RPMI7951 (cell line): ENCODE measurements at regions not wholly inside any gene's neighbourhood (a gene's known extent, or its start where the extent isn't known, plus 50 kb on each side); places are given as distances from the start of the nearest gene placed in this dataset.

ENCODE experiments used
- DNase-seq: peaks from one replicate; pipeline ENCODE4 v3.0.0-alpha.2; 2012; ENCODE audit warnings: low read depth

GRCh38 chr1:2887941-2888855, 86.7 kb upstream of the TTC34 start:
- no peak for DNase-seq

DNA sequence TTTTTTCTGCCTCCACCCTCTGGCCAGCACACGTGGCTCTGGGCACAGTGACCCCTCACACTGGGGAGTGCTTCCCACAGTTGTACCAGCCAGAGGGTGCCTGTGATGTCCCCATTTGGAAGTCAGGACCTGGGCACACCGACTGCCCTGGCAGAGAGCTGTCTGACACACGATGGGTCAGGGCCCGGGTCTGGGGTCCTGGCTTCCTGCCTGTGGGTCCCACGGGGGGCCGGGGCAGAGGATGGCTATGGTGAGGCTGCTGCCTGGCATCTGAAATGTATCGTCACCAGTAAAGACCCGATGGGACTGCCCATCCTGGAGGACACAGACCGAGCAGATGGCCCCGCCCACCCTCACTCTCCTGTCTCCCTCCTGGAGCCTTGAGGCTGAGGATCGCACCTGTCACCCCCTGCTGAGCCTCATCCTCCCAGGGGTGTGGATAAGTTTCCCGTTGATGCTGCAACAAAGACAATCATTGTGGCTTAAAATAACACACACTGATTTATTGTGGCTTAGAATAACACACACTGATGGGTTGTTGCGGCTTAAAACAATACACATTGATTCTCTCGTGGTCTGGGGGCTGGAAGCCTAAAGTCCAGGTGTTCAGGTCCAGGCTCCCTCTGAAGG, 88.8 kb upstream of the TTC34 start:
- no peak for DNase-seq

- no peak for DNase-seq
Observed at GRCh38 chr1:2891923-2892448, 90.5 kb upstream of the TTC34 start.

DNA sequence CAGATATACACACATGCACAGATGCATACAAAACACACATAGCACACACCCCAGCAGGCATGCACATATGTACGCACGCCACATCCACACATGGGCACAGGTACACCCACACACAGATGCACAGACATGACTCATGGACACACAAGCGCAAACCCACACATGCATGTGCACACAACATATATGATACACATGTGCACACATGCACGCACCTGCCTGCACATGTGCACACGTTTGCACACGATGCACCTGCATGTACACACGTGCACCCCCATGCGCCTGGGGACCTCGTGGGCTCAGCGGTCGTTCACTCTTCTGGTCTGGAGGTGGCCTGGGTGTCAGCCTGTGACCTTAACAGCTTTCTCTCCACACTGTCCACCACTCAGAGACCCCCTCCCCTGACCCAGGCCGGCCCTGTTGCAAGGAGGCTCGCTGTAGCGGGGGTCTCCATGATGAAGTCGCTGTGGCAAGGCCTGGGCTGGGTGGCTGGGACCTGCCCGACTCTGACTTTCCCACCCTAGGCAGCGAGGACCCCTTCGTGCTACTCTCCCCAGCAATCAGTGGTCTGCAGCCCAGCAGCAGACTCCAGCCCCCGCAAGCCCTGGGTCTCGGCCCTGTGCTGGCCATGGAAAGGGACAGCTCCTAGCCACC, 92.1 kb upstream of the TTC34 start:
- no peak for DNase-seq

- no peak for DNase-seq
Observed at GRCh38 chr1:2894381-2895041, 93.0 kb upstream of the TTC34 start.

DNA sequence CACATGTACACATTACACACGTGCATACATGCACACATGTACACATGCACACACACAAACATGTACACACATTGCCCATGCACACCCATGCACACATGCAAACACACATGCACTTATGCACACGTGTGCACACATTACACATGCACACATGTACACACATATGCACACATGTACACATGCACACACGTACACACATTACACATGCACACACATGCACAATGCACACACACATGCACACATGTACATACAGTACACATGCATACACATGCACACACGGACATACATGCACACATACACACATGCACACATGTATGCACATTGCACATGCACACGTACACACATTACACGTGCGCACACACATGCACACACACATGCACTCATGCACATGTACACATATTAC, 95.3 kb upstream of the TTC34 start:
- no peak for DNase-seq

DNA sequence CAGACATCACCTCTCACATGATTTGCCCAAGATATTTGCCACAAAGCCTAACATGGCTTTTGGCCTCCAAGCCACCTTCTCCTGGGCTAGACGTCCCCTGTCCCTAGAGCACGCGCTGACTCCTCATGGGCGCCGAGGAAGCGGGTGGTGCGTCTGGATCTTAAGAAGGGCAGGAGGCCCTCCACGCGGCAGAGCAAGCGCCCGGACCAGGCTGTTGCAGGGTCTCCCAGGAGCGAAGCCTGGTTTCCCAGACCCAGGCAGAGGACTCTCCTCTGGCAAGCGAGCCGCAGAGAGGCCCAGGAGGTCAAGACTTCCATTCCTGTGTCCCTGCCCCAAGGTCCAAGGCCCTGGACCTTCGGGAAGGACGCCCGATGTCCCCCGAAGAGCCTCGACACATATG, 101.7 kb upstream of the TTC34 start:
- no peak for DNase-seq

- DNase-seq: no peak
Observed at GRCh38 chr1:2904191-2904590, 102.7 kb upstream of the TTC34 start.

DNA sequence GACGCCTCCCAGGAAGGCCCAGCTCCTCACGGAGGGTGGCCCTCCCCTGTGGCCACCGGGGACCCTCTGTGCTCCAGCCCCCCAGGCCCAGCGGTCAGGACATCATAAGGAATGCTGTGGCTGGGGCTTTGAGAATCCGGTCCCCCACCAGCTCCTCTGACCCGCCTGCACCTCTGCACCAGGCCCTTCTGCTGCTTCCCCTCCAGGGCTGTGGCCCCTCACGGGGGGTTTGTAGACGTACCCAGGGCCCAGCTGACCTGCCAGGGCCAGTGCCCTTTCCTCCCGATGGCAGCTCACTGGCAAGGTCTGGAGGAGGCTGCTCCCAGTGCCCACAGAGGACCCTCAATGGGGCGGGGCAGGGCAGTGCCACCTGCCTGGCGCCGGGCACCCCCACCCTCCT, 103.9 kb upstream of the TTC34 start:
- DNase-seq: no peak

GRCh38 chr1:2906085-2906484, 104.6 kb upstream of the TTC34 start:
- DNase-seq: no peak

DNA sequence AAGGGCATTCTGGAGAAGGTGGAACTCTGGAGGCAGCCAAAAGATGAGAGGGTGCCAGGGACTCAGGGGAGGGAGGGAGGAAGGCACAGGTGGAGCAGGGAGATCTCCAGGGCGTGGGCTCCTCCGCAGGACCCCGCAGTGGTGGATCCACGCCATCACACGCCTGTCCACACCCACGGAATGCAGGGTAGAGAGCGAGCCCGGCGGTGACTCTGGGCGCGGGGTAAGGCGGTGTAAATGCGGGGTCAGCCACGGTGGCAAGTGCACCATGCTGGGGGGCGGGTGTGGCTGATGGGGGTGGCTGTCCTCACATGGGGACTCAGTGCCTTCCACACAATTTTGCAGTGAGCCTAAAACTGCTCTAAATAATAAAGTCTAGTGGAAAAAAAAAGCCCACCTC, 105.1 kb upstream of the TTC34 start:
- no peak for DNase-seq

GRCh38 chr1:2907051-2907450, 105.6 kb upstream of the TTC34 start:
- DNase-seq: no peak

GRCh38 chr1:2908081-2908480, 106.6 kb upstream of the TTC34 start:
- no peak for DNase-seq

DNA sequence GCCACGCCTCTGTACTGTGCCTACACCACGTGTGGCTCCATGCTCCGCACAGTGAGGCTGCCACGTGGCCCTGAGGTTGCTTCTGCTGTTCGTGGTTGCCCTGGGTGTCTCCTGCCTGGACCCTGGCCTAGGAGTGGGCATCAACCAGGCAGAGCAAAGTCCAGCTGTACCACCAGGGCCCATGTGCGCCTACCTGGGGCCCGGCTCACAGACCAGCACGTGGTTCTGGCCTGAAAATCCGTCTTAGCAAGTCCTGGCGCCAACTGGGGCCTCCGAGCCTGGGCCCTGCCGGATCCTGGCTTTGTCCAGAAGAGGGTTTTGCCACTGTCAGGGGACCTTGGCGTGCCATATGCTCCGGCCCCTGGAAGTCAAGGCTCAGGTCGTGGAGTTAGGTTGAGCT, 107.1 kb upstream of the TTC34 start:
- DNase-seq: no peak

DNA sequence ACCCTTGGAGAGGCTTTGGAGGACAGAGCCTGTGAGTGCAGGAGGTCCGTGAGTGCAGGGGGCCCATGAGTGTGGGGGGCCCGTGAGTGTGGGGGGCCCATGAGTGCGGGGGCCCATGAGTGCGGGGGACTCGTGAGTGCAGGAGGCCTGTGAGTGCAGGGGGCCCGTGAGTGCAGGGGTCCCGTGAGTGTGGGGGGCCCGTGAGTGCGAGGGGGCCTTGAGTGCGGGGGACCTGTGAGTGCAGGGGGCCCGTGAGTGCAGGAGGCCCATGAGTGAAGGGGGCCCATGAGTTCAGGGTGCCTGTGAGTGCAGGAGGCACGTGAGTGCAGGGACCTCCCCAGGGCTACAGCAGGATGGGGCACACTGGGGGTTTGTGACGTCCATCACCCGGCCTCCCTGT, 108.3 kb upstream of the TTC34 start:
- no peak for DNase-seq

DNA sequence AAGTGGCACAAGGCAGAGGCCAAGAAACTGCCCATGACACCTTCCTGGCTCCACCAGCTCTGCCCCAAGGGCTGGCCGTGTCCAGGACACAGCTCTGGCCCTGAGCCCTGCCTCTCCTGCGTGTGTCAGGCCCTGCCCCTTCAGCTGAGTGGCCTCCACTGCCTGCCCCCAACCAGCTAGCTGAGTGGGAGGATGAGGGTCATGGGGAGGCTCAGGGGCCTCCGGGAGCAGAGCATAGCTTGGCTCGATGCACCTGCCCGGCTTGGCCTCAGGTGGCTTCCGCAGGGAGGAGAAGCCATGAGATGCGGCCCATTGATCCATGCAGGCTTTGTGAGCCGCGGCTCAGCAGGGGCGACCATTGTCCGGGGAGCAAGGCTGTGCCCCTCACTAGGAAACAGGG, 108.7 kb upstream of the TTC34 start:
- DNase-seq: no peak

- no peak for DNase-seq
Observed at GRCh38 chr1:2911421-2912178, 109.7 kb upstream of the ACTRT2 start.

GRCh38 chr1:2912424-2913061, 108.7 kb upstream of the ACTRT2 start:
- no peak for DNase-seq

DNA sequence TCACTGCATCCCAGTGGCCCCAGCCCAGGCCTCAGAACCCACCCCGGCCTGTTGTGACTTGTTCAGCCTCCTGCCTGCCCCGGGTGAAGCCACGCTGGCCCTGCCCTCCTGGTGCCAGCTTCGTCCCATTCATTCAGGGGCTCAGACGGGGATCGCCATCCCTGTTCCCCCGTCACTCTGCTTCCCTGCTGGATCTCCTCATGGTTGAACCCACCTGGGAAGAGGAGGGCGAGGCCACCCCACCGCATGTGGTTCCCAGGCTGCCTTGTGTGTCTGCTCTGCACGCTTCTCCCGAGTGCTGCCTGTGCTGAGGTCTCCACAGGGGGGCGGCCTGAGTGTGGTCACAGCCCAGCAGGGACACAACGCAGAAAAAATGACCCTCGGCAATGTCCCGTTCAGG, 108.2 kb upstream of the ACTRT2 start:
- no peak for DNase-seq

- DNase-seq: no peak
Observed at GRCh38 chr1:2914702-2915101, 106.6 kb upstream of the ACTRT2 start.

DNA sequence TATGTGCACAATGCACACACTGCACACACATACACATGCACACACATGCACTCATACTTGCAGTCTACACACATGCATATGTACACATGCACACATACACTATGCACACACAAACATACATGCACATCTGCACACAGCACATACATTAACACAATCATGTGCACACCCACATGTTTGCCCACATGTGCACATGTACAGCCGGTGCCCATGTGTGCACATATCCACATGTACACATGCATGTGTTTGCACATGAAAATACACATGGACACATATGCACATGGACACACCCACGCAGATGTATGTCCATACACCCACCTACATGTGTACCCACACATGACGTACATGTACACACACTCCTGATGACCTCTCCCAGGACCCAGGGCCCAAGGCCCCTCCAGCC, 105.1 kb upstream of the ACTRT2 start:
- no peak for DNase-seq
